Hindlimb muscle (tissue), 1 donor: ENCODE measurements at regions not wholly inside any gene's neighbourhood (a gene's known extent, or its start where the extent isn't known, plus 50 kb on each side); places are given as distances from the start of the nearest gene placed in this dataset.
"Not testable (repeated sequence)": the region's sequence is repeated elsewhere in the genome, so short reads cannot be mapped to it uniquely, and the experiment has no call there.

Experiments
- DNase-seq: peaks from one replicate; pipeline ENCODE4 v3.0.0-alpha.2; 2013

DNA sequence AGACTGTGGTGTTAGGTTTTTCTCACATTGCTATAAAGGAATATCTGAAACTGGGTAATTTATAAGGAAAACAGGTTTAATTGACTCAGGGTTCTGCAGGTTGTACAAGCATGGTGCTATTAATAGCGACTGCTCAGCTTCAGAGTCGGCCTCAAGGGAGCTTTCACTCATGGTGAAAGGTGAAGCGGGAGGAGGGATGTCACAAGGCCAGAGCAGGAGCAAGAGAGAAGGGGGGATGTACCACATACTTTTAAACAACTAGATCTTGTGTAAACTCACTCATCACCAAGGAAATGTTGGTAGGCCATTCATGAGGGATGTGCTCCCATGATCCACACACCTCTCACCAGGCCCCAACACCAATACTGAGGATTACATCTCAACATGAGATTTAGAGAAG lies 313.2 kb downstream of the UBE2NL start:
- not testable (repeated sequence) for DNase-seq

DNA sequence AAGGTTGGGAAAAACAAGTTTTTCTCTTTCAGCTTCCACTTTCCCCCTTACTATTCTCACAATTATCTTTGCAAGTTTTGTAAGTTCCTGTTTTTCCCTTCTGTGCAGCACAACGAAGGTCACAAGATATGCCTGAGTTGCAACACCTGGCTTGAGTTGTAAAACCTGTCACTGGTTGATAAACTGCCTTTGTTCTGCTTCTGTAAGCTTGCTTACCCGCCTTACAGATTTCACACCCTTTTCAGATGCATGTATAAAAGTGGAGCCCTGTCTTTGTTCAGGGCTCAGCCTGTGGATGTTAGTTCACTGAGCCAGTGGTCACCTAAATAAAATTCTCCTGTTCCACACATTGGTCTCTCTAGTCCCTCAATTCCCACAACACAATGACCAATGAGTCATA lies 318.9 kb downstream of the UBE2NL start:
- DNase-seq: not testable (repeated sequence)

DNA sequence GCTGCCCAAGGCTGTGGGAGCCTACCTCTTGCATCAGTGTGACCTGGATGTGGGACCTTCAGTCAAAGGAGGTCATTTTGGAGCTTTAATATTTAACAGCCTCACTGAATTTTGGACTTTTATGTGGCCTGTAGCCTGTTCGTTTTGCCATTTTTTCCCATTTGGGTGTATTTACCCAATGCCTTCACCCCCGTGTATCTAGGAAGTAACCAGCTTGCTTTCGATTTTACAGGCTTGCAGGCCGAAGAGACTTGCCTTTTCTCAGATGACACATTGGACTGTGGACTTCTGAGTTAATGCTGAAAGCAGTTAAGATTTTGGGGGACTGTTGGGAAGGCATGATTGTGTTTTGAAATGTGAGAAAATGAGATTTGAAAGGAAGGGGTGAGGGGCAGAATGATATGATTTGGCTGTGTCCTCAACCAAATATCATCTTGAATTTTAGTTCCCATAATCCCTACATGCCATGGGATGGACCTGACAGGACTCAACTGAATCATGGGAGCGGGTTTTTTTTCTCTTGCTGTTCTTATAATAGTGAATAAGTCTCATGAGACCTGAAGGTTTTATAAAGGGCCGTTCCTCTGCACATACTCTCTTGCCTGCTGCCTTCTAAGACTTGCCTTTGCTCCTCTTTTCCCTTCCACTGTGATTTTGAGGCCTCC lies 324.6 kb downstream of the UBE2NL start:
- DNase-seq: not testable (repeated sequence)

DNA sequence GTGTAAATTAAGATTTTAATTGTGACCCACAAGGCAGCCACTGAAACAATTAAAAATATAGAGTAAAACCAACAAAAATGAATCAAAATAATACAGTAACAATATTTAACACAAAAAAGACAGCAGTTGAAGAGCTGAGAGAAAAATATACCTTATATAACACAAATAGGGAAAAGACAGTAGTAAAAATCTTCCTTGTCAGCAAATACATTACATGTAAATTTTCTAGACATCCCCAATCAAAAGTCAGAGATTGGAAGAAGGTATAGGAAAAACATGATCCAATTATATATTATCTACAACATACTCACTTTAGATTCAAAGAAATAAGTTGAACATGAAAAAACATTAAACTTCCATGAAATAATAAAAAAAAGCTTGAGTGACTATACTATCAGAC lies 330.8 kb downstream of the UBE2NL start:
- DNase-seq: no peak

DNA sequence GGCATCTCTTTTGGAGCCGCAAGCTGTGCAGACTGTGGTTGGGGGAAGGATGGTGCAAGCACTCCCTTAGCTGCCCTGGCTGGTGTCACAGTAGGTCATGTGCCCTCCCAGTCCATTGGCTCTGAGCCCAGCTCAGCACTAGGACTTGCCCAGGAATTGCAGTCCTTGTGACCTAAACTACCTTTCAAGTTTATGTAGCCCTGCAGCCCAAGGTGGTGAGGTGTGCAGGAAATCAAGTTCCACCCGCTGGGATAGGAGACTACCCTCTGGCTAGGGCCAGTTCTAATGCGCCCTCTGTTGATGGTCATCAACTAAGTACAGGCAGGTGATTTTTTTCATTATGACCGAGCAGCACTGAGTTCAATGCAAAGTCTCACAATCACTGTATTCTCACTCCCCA lies 335.2 kb downstream of the UBE2NL start:
- DNase-seq: no peak

DNA sequence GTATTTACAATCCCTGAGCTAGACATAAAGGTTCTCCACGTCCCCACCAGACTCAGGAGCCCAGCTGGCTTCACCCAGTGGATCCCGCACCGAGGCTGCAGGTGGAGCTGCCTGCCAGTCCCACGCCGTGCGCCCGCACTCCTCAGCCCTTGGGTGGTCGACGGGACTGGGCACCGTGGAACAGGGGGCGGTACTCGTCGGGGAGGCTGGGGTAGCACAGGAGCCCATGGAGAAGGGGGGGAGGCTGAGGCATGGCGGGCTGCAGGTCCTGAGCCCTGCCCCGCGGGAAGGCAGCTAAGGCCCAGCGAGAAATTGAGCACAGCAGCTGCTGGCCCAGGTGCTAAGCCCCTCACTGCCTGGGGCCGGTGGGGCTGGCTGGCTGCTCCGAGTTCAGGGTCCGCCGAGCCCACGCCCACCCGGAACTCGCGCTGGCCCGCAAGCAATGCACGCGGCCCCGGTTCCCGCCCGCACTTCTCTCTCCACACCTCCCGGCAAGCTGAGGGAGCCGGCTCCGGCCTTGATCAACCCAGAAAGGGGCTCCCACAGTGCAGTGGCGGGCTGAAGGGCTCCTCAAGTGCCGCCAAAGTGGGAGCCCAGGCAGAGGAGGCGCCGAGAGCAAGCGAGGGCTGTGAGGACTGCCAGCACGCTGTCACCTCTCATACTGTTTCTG lies 347.4 kb downstream of the UBE2NL start:
- DNase-seq: not testable (repeated sequence)

DNA sequence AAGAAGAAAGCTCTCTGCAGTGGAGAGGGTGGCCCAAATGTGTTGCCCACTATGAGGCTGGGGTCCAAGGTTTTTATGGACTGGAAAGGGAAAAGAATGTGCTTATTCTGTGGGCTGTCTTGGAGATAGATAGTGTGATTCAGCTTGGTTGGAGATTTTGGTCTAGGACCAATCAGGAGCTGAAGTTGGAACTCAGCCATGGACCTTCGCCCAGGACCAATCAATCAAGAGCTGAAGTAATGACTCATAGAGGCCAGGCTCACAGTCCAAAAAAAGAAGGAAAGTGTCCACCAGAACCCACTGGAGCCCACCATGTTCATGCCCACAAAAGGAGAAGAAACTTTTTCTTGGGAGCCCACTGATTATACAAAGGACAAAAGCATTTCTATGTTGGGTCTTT lies 369.5 kb downstream of the UBE2NL start:
- DNase-seq: no peak

DNA sequence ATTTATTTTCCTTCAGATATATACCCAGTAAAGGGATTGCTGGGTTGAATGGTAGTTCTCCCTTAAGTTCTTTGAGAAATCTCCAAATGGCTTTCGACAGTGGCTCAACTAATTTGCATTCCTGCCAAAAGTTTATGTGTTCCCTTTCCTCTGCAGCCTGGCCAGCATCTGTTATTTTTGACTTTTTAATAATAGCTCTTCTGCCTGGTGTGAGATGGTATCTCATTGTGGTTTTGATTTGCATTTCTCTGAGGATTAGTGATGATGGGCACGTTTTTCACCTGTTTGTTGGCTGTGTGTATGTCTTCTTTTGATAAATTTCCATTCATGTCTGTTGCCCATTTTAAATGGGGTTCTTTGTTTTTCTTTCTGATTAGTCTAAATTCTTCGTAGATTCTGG lies 375.2 kb downstream of the UBE2NL start:
- no peak for DNase-seq

DNA sequence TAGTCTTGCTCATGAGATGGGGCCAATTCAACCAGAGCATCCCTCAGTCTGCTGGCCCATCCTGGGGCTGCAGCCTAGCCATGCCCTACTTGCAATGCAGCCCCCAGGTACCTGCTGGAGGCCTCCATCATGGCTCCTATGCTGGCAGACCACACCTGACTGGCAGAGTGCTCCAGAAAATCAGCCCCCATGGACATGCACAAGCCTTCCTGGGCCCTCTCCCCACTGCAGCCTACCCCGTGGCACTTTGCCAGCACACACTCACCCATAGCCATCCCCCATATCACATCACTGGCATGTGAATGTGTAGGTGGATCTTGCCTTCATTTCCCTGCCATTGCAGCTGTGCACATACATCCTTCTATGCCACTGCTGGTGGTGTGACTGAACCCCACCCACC lies 381.8 kb downstream of the UBE2NL start:
- DNase-seq: no peak

DNA sequence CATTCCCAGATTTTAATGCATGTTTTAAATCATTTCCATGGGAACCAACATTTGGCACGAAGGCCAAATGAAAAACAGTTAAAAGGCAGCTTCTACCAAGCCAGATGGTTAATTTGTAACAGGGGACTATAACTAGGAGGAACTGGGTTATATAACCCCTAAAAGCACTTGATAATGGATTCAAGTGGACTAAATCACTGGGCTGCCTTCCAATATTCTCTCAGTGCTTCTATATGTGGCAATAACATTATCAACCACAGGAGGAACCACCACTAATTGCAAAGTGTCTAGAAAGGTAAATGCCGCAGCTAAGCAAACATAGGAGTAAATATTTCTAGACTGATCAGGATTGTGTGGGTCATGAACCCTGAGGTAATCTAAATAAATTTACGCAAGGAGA lies 391.5 kb downstream of the UBE2NL start:
- DNase-seq: peak; percentile 30

DNA sequence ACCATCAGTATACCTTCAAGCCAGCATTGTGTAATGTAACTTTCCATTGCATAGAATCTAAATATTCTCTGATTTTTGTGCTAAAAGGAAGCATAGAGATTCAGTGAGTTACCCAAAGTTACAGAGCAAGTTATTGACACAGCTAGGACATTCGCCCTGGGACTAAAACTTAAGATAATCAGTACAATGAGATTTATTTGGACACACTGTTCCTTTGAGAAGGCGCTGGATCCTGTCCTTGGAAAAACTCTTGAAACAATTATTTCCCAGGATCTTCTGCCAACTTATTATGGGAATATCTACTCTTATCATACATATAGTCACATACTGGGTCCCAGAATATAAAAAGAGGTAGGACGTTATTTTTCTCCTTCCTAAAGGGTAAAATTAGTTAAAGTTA lies 392.0 kb downstream of the UBE2NL start:
- DNase-seq: peak; percentile 19

DNA sequence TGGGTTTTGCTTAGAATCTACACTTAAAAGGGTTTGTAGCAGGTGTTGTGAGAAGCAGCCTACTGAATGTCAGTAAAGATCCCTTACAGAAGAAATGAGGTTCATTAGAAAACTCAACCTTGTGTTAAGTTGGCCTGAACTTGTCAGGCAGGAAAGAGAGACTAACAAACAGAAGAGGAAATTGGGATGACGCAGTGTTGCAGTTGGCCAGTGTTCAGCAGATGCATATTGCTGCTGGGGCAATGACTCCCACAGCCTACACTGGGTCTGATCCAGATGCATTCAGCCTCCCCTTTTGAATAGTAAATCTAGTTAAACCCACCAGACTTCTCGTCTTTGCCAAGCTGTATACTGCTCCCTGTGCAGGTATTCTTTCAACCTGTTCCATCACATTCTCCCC lies 409.4 kb downstream of the UBE2NL start:
- DNase-seq: no peak

DNA sequence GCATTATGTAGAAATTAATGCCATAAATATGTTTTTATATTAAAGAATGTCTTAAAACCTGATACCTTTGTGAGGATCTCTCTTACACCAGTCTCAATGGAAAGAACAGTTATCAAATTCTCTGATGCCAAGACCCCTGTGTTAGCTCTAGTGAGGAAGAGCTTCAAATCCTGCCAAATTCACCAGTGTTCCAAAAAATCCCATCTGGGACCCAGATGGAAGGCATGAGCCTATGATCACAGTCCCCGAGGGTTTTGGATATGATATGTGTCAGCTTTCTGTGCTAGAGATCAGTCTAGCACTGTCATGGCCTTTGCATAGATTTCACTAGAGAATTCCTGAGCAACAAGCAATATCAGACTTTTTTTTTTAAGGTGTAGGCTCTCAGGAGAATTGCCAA lies 412.1 kb downstream of the UBE2NL start:
- DNase-seq: no peak

DNA sequence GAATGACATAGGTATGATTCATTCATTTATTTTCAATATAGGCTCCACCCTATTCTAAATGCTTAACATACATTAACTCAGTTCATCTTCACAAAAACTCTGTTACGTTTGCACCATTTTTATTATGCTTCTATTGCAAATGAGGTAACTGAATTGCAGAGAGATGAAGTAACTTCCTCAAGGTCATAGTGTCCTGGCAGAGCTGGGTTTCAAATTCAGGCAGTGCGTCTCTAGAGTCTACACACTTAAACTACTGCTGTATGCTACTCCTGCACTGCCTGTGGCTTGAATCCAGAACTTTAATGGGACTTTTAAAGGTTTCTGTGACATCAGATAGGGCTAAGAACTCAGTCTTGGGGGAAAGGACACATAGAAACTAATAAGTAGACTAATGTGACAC lies 413.4 kb downstream of the UBE2NL start:
- DNase-seq: no peak

DNA sequence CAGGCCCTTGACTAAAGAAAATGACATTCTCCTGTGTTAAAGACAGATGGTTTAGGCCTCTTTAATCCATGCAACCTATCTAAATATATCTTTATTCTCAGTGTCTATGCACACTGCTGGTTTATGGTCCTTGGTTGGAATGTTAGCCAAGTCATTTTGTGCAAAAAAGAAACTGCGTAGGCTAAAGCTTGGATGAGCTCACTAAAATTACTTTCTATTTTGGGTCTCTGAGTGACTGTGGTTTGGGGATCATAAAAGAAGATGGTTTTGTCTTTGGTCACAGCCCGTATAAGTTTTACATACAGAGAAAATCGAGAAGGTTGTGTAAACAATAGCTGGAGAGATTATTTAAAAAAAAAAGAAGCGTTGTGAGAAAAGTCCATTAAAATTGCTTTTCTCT lies 443.6 kb downstream of the UBE2NL start:
- DNase-seq: peak; percentile 15

DNA sequence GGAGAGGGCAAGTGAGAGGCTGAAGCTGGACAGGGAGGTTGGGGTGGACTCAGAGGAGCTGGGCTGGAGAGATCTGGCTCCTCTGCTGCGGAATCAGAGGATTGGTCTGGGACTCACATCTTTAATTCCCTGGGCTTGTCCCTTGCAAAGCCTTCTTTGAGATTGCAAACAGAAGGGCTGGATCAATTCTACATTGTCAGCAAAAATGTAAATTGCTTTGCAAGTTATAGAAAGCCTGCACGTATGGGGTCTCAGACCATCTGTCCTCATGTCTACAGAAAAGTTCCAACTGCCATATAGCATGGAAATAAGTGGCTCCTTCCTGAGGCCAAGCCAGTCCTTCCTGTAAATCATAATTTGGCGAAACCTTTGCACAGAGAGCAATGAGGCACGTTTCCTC lies 449.6 kb downstream of the UBE2NL start:
- DNase-seq: no peak

DNA sequence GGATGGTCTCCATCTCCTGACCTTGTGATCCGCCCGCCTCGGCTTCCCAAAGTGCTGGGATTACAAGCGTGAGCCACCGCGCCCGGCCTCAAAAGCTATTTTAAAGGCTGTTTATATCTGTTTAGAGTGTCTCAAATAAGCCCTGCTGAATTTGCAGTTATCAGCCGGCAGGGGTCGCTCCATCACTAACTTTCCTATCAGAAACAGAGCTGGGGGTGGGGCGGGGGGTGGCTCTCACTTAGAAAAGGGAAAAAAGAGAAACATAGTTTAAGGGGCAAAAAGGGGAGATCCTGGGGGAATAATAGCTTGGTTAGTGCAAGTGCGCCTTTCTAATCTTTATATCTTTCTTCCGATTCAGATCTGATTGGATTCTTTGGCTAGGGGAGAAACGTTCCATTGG lies 450.7 kb downstream of the UBE2NL start:
- DNase-seq: no peak

DNA sequence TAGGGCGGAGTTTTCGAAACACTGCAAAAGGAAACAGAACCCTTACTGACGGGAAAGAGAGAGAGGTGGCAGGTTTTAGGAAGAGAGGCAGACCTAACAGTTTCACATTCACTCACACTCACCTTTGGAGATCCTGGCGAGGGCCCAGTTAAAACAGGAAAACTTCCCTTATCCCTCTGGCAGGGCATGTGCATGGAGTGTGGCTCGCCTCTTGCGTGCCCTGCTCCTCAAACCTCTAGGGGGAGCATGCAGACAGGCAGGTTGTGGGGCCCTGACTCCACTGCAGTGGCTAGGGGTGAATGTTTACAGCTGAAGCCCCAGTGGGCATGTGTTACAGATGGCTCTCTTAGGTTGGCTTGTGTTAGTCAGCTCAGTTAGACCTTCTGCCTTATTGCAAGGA lies 451.5 kb downstream of the UBE2NL start:
- no peak for DNase-seq

DNA sequence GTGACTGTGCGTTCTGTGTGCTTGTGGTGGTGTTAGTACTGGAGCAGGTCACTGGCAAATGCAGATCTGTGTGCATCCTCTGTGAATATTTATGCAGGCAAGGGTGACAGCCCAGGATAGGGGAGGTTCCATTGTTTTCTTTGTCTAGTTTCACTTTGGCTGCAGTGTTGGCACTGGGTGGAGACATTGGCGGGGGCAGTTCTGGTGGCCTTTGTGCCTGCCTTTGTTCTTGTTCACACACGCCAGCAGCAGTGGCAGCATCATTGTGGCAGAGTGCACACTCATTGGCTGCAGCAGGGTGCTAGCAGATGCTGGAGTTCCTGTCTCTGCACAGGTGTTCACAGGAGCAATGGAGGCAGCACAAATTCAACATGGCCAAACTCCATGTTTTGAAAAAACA lies 495.3 kb downstream of the UBE2NL start:
- no peak for DNase-seq

DNA sequence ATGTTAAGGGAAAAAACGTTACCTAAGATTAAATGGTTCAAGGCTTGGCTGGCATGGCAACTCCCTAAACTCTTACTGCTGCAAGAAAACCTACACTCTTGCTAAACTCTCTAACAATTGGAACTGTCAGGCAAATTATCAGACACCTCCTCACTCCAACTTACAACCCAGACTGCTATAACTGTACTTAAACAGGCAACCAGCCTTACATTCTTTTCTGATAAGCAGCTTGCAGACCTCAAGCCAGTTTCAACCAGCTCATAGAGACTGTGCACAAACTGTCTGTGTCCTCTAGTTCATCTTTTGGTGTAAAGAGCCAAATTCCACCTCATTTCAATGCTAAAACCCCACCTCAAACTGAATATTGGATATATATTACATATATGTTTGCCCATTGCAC lies 504.9 kb downstream of the UBE2NL start:
- DNase-seq: no peak
